Common myeloid progenitor, CD34-positive (primary cell): ENCODE measurements at regions not wholly inside any gene's neighbourhood (a gene's known extent, or its start where the extent isn't known, plus 50 kb on each side); places are given as distances from the start of the nearest gene placed in this dataset.

Experiments
- CTCF ChIA-PET: fragments of 350-600 bp; sonication (Branson Sonifier 250); formaldehyde crosslinking; loops from one replicate; lab custom pipeline; 2021; ENCODE audit warnings: antibody characterized with exemption; lab: Charles Lee
- POLR2A ChIA-PET: fragments of 350-600 bp; sonication (Branson Sonifier 250); formaldehyde crosslinking; loops from one replicate; lab custom pipeline; 2021; ENCODE audit warnings: antibody characterized with exemption; lab: Charles Lee
- DNase-seq, 3 donors: peaks; one replicate each; pipeline versions ENCODE4 v3.0.0 to v3.0.0-alpha.2; 2013
- H3K27ac ChIP-seq, 2 experiments: 1 replicate in 1 of 2; 2 replicates in 1 of 2; pipeline ENCODE4 v1.7.0; 2013; ENCODE audit warnings: inconsistent platforms in 2 of 2, low read length in 2 of 2, mild to moderate bottlenecking in 2 of 2, low read depth in 1 of 2, moderate library complexity in 1 of 2; ENCODE audit not compliant: severe bottlenecking in 2 of 2, insufficient read depth in 1 of 2, poor library complexity in 1 of 2
- H3K27me3 ChIP-seq, 5 experiments: replicated peaks in 2 of 5; 1 replicate in 3 of 5; 2 replicates in 2 of 5; pipeline versions ENCODE4 v1.6.1 to v1.7.0; 2013; ENCODE audit warnings: low read length in 4 of 5, mild to moderate bottlenecking in 2 of 5, moderate library complexity in 2 of 5, inconsistent platforms in 1 of 5; ENCODE audit not compliant: insufficient read depth in 5 of 5, control insufficient read depth in 4 of 5
- H3K36me3 ChIP-seq, 4 experiments: 1 replicate in 2 of 4; 2 replicates in 2 of 4; pipeline versions ENCODE4 v1.6.1 to v1.7.0; 2013; ENCODE audit warnings: low read length in 3 of 4, control low read depth in 1 of 4, mild to moderate bottlenecking in 1 of 4; ENCODE audit not compliant: control insufficient read depth in 4 of 4, insufficient read depth in 4 of 4
- H3K4me1 ChIP-seq, 4 experiments: 1 replicate in 3 of 4; 2 replicates in 1 of 4; pipeline versions ENCODE4 v1.6.1 to v1.7.1; 2013; ENCODE audit warnings: low read length in 3 of 4, mild to moderate bottlenecking in 3 of 4, control low read depth in 1 of 4, inconsistent platforms in 1 of 4, moderate library complexity in 1 of 4; ENCODE audit not compliant: control insufficient read depth in 4 of 4, insufficient read depth in 4 of 4; ENCODE audit errors: control extremely low read depth in 1 of 4
- H3K4me3 ChIP-seq, 7 experiments: 1 replicate in 4 of 7; 2 replicates in 3 of 7; pipeline versions ENCODE4 v1.5.1 to v1.7.0; 2013; ENCODE audit warnings: mild to moderate bottlenecking in 7 of 7, low read length in 6 of 7, moderate library complexity in 6 of 7, inconsistent platforms in 2 of 7, low read depth in 2 of 7, control low read depth in 1 of 7; ENCODE audit not compliant: insufficient read depth in 4 of 7, control insufficient read depth in 1 of 7; ENCODE audit errors: extremely low read depth in 1 of 7
- H3K9me3 ChIP-seq, 5 experiments: 1 replicate in 4 of 5; 2 replicates in 1 of 5; pipeline versions ENCODE4 v1.6.1 to v1.7.1; 2013; ENCODE audit warnings: low read length in 4 of 5, mild to moderate bottlenecking in 2 of 5, inconsistent platforms in 1 of 5, low read depth in 1 of 5, moderate library complexity in 1 of 5; ENCODE audit not compliant: control insufficient read depth in 4 of 5, insufficient read depth in 2 of 5; ENCODE audit errors: control extremely low read depth in 1 of 5
- WGBS: methylation state at CpG from one replicate; pipeline ENCODE4 v1.1.5; 2013; ENCODE audit not compliant: insufficient coverage; 5-methylcytosine and 5-hydroxymethylcytosine counted together

DNA sequence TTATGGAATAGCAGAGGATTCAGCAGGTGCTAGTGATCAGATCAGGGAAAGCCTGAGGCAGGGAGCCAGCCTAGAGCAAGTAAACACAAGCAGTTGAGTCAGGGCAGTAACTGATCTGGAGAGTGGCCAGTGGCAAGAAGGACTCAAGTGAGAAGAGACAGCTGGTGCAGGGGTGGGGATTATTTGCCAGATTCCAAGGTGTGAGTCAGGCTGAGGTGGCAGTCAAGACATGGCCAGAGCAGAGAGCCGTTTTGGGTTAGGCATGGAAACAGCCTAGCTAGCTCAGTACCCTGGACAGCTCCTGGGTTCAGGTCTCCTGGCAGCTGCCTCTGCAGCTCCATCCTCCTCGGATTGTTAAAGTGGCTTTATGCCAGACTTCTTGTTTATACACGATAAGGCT lies 281.9 kb upstream of the ONECUT1 start:
- DNase-seq, result peak; percentile 41 to 78 (median 71)
- no peak overlapping the region for H3K4me3 ChIP-seq
- H3K27ac ChIP-seq, result no peak overlapping the region
- H3K36me3 ChIP-seq, result no peaks in the 10 kb centered on the region
- ChIA-PET POLR2A (no interaction called here), CTCF (no interaction called here)
- H3K27me3 ChIP-seq, result peaks cover 0 to 4% (median 0%) of the 10 kb centered on the region in 5 experiments
- H3K4me1 ChIP-seq, result no peaks in the 10 kb centered on the region
- peaks cover 0 to 3% (median 0%) of the 10 kb centered on the region in 5 experiments for H3K9me3 ChIP-seq
- 0% methylated on average over 2 of the region's 3 CpGs for WGBS

DNA sequence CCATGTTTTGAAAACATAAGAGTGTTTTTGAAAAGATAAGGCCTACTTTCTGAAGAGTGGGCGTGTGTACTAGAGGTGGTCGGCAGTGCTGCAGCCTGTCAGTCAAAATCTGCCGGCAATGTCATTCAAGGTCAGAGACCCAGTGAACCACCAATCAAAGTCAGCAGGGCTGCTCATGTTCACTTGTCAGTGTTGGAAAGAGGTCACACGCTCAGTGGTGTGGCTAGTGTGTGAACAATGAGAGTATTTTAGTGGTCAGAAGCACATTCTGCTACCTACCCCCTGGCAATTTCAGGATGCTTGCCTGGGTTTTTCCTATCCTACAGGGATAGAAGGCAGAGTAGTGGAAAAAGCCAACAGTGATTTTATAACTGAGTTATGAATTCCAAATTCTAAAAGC lies 278.5 kb upstream of the ONECUT1 start:
- no peak overlapping the region for H3K4me3 ChIP-seq
- no peak for DNase-seq
- ChIA-PET POLR2A (no interaction called here), CTCF (no interaction called here)
- H3K27me3 ChIP-seq, result no peaks in the 10 kb centered on the region
- no peaks in the 10 kb centered on the region for H3K4me1 ChIP-seq
- H3K27ac ChIP-seq, result no peak overlapping the region
- no peaks in the 10 kb centered on the region for H3K36me3 ChIP-seq
- WGBS, result 95% methylated on average over 4 of the region's 4 CpGs
- no peaks in the 10 kb centered on the region for H3K9me3 ChIP-seq

DNA sequence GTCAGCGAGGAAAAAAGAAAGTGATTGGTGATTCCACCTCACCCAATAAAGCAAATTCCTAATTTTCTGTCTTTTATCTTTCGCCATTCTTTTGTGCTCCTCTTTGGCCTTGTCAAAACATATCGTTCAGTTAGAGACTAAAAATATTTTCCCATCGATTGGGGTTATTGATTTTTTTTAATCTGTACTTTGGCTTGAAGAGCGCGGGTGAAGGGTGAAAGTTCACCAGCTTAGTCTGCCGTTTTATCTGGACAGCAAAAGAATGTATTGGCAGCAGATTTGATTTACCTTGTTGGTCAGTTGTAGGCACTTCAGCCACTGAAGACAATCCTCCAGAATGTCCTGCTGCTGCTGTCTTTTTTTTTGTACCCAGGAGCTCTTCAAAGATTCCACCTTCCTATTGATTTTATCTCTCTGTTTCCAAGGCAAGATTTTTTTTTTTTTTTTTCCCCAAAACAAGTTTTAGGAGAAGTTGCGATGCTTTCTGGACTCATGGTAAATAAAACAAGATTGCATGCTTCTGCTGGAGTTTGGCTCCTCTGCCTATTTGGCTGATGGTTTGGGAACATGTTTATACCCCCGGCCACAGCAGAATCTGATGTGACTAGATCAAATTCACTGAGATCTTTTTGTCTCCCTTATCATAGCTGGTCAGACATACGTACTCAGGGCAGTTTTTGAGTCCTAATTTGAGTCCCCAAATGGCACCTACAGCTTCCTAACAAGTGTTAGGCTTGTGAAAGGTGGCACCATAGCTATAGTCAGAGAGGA lies 269.3 kb upstream of the ONECUT1 start:
- no peak for DNase-seq
- 96% methylated on average over 6 of the region's 10 CpGs for WGBS
- Histone ChIP-seq H3K9me3 (no peaks in the 10 kb centered on the region), H3K36me3 (no peaks in the 10 kb centered on the region), H3K27ac (no peak overlapping the region), H3K4me1 (no peaks in the 10 kb centered on the region), H3K4me3 (no peak overlapping the region), H3K27me3 (no peaks in the 10 kb centered on the region)
- ChIA-PET CTCF (interaction anchor here (0.7 kb wide), 1 partner anchor 364 kb away, joined by 3 read pairs; no protein-coding TSS in a partner anchor), POLR2A (no interaction called here)

DNA sequence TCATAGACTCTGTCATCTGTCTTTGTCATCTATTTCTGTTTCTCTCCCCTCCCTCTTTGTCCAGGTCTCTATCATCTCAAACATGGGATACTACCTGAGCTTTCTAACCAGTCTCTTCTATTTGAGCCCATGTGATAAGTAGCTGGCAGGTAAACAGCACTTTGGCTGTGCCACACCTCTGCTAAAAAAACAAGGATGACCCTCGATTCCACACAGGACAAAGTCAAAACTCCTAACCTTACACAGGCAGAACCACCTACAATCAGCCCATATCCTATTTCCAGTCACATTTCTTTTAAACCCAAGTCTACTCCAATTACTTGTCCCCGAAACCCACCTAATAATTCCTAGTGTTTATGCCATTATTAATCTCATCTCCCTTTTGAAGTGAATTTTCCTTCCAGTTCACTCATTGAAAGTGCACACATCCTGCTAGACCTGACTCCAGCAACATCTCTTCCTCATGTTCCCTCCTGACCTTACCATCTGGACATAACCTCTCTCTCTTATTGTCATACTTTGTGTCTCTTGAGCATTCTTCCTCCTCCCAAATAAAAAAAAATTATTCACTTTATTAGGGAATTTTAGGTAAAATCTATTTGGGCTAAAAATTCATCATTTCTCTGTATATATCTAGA lies 256.1 kb upstream of the ONECUT1 start:
- no peak overlapping the region for H3K4me3 ChIP-seq
- no peak for DNase-seq
- H3K9me3 ChIP-seq, result peaks cover 0 to 10% (median 2%) of the 10 kb centered on the region in 5 experiments
- WGBS, result 89% methylated on average over 2 of the region's 2 CpGs
- H3K4me1 ChIP-seq, result no peaks in the 10 kb centered on the region
- H3K27ac ChIP-seq, result no peak overlapping the region
- POLR2A ChIA-PET, result no interaction called here
- H3K27me3 ChIP-seq, result peaks cover 0 to 1% (median 0%) of the 10 kb centered on the region in 5 experiments
- no peaks in the 10 kb centered on the region for H3K36me3 ChIP-seq
- CTCF ChIA-PET, result no interaction called here

DNA sequence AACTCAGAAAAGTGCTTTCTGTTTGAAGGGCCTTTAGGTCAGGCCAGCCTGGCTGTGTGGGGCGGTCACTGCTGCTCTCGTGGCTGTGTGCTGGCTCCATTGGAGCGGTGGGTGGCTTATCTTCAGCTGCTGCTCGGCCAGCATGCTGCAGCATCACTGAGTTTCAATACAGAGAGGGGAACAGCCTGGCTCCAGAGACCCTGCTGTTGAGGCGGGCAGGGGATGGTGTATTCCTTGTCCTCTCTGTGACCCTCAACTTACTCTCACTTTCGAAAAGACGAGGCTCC lies 248.5 kb upstream of the ONECUT1 start:
- Histone ChIP-seq H3K4me3 (no peak overlapping the region), H3K4me1 (no peaks in the 10 kb centered on the region), H3K9me3 (peaks cover 0 to 3% (median 0%) of the 10 kb centered on the region in 5 experiments), H3K27me3 (peaks cover 0 to 8% (median 3%) of the 10 kb centered on the region in 5 experiments), H3K36me3 (no peaks in the 10 kb centered on the region), H3K27ac (no peak overlapping the region)
- WGBS, result 58% methylated on average over 4 of the region's 7 CpGs
- CTCF ChIA-PET, result no interaction called here
- DNase-seq, result no peak
- POLR2A ChIA-PET, result no interaction called here

DNA sequence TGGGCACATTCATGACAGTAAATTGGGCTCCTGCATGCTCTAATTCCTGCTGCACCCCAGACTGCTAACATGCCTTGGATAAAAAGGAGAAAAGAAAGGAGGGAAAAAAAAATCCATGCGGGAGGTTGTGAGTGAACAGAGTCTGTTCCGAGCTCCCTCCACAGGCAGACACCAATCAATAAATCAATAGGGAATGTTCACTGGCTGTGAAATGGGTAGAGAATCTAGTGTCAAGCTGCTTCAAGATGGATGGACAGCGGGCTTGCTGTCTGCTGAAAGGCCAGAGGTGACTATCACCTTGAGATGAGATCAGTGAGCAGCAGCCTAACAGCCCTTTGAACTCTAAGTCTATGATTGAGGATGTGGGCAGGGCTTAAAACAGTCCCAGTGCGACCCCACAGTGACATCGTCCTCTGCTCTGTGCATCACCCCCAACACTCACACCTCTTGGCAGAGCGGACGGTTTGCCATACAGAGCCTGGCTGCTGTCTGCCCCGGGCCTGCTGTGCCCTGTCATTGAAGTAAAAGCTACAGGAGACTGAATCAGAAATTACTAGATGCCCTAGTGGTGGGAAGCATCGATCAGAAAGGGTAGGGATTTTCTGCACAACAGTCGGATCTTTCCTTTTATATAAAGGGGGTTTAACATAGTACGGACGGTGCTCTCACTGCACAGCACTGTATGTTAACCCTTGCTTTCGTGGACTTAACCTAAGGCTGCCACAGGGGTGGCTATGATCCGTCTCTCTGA lies 247.9 kb upstream of the ONECUT1 start:
- H3K27ac ChIP-seq, result no peak overlapping the region
- H3K27me3 ChIP-seq, result peaks cover 0 to 8% (median 3%) of the 10 kb centered on the region in 5 experiments
- ChIA-PET POLR2A (no interaction called here), CTCF (no interaction called here)
- no peak for DNase-seq
- H3K9me3 ChIP-seq, result peaks cover 0 to 3% (median 0%) of the 10 kb centered on the region in 5 experiments
- no peaks in the 10 kb centered on the region for H3K4me1 ChIP-seq
- no peaks in the 10 kb centered on the region for H3K36me3 ChIP-seq
- H3K4me3 ChIP-seq, result no peak overlapping the region
- WGBS, result 82% methylated on average over 13 of the region's 14 CpGs

DNA sequence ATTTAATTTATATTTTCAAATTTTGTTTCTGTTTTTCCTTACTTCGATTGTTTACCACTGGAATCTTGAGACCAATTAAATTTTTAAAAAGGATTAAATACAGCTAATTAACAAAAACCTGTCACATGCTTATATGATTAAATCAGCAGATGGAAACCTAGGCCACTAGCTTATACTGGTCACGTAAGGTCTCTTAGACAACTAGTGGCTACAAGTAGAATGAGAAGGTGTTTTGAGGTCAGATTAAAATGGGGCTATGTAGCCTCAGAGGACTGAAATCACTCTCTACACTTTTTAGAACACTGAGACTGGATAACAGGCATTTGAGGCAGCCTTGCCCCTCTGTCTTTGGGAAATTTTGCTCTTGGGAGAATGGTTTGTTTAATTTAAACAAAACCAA lies 246.5 kb upstream of the ONECUT1 start:
- no CpG with 5 or more reads among the region's 2 CpGs for WGBS
- Histone ChIP-seq H3K4me3 (no peak overlapping the region), H3K27ac (no peak overlapping the region), H3K27me3 (peaks cover 0 to 10% (median 3%) of the 10 kb centered on the region in 5 experiments), H3K4me1 (no peaks in the 10 kb centered on the region), H3K36me3 (no peaks in the 10 kb centered on the region), H3K9me3 (no peaks in the 10 kb centered on the region)
- POLR2A ChIA-PET, result no interaction called here
- CTCF ChIA-PET, result no interaction called here
- DNase-seq, result no peak
